ENCODE measurements at regions not wholly inside any gene's neighbourhood (a gene's known extent, or its start where the extent isn't known, plus 50 kb on each side); places are given as distances from the start of the nearest gene placed in this dataset.

DNA sequence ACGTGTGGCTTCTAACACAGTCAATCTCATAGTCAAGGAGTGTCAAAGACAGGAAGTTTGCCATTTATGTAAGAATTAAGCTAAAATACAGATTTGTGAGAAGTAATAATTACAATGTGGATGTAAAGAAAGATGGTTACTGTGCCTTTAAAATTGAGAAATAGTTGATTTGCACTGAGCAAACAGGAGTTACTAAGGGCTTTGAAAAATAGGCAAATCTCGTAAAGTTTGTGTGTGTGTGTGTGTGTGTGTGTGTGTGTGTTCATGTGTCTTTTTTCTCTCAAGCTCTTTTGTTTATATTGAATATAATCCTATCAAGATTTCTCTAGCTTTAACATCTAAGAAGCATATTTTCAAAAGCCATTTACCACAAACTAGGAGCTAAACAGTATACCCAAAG is 2284.5 kb downstream of the LRRC4C start (continued):
- TF ChIP-seq SREBF2 (IDR thresholded peaks at IDR 0.05; ENCODE audit: low read length): no peak
- TF ChIP-seq BACH1 (IDR thresholded peaks at IDR 0.05; ENCODE audit: borderline replicate concordance): no peak

DNA sequence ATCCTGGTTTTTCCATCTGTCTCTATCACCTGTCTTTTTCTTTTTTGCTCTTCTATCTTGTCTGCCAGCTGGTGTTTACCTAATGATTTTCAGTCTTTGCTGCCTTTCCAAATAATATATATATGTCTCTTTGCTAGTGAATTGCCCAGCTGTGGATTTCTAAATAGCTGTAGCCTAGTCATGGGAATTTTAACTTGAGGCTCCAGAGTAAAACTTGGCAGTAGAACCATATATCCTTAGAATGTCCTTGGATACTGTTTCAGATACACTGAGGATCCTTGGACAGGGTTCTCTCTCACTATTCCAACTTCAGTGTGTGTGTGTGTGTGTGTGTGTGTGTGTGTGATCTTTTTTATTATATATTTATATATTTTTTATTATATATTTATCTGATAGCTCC is 2285.3 kb downstream of the LRRC4C start:
- intact Hi-C loops (cut with micrococcal nuclease; ENCODE audit: unreplicated experiment): no loop called here
- Histone ChIP-seq H3K9me3 (replicated peaks; ENCODE audit: control insufficient read depth, insufficient read depth, low read length) (no peaks in the 10 kb centered on the region), H3K36me3 (ENCODE audit: control insufficient read depth in 2 of 2, insufficient read depth in 2 of 2, low read length in 1 of 2) (no peaks in the 10 kb centered on the region), H4K20me1 (ENCODE audit: control insufficient read depth, insufficient read depth) (no peaks in the 10 kb centered on the region), H3K4me1 (ENCODE audit: control insufficient read depth, insufficient read depth, low read length) (no peaks in the 10 kb centered on the region), H3K4me3 (no peak overlapping the region), H3K9ac (ENCODE audit: control insufficient read depth, insufficient read depth, low read length) (no peak overlapping the region), H3K27me3 (replicated peaks in 1 of 2; ENCODE audit: control insufficient read depth in 2 of 2, insufficient read depth in 2 of 2, low read length in 1 of 2) (no peaks in the 10 kb centered on the region), H3K79me2 (ENCODE audit: control insufficient read depth, insufficient read depth, low read length) (no peaks in the 10 kb centered on the region), H2AFZ (ENCODE audit: control insufficient read depth, low read depth, low read length) (no peak overlapping the region), H3K27ac (ENCODE audit: control insufficient read depth, insufficient read depth) (no peak overlapping the region), H3K4me2 (ENCODE audit: control insufficient read depth, insufficient read depth) (no peak overlapping the region)
- no peak for DNase-seq (ENCODE audit: low read depth, low spot score)
- BruUV-seq (replicated peaks): no TSS peak
- ChIA-PET CTCF (no interaction called here), SMC1A (ENCODE audit: uncharacterized antibody, unreplicated experiment) (no interaction called here), POLR2A (no interaction called here), RAD21 (ENCODE audit: unreplicated experiment) (no interaction called here)
- TF ChIP-seq HDAC2 (IDR thresholded peaks at IDR 0.05) (no peak), PML (IDR thresholded peaks at IDR 0.05; ENCODE audit: low read length) (no peak), NR2C2 (IDR thresholded peaks at IDR 0.05; ENCODE audit: borderline replicate concordance, control insufficient read depth, insufficient read length, low read depth) (no peak), ZNF24 (IDR thresholded peaks at IDR 0.05) (no peak), CREM (IDR thresholded peaks at IDR 0.05; ENCODE audit: low read depth) (no peak), NFYA (IDR thresholded peaks at IDR 0.05; ENCODE audit: borderline replicate concordance, low read depth, low read length) (no peak)
- ATAC-seq: no peak
- no peak for FAIRE-seq
- in situ Hi-C loops (cut with MboI): no loop called here

DNA sequence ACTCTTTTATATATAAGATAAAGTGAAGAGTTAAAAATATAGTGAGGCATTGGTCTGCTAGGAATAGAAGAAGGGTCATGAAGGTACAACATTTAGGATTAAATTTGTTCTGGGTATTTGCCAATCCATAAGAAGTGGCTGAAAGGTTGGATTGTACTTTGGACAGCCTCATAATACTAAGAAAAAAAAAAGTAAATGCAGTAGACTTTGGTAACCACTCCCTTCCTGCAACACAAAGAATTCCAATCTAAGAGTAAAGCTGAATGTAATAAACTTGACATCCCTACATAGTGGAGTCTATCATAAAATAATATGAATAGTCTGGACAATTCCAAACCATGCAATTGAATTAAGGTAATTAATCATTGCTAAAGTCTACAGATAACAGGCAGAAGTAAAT is 2294.4 kb downstream of the LRRC4C start:
- no peaks in the 10 kb centered on the region for H3K27me3 ChIP-seq (replicated peaks in 1 of 2; ENCODE audit: control insufficient read depth in 2 of 2, insufficient read depth in 2 of 2, low read length in 1 of 2)
- no peak for FAIRE-seq
- ChIA-PET CTCF (no interaction called here), RAD21 (ENCODE audit: unreplicated experiment) (no interaction called here), POLR2A (no interaction called here), SMC1A (ENCODE audit: uncharacterized antibody, unreplicated experiment) (no interaction called here)
- H4K20me1 ChIP-seq (ENCODE audit: control insufficient read depth, insufficient read depth): no peaks in the 10 kb centered on the region
- no peak overlapping the region for H2AFZ ChIP-seq (ENCODE audit: control insufficient read depth, low read depth, low read length)
- H3K79me2 ChIP-seq (ENCODE audit: control insufficient read depth, insufficient read depth, low read length): no peaks in the 10 kb centered on the region
- ATAC-seq: no peak
- in situ Hi-C loops (cut with MboI) (no loop called here), intact Hi-C loops (cut with micrococcal nuclease; ENCODE audit: unreplicated experiment) (no loop called here)
- no peak overlapping the region for H3K4me2 ChIP-seq (ENCODE audit: control insufficient read depth, insufficient read depth)
- H3K36me3 ChIP-seq (ENCODE audit: control insufficient read depth in 2 of 2, insufficient read depth in 2 of 2, low read length in 1 of 2): no peaks in the 10 kb centered on the region
- no peak overlapping the region for H3K27ac ChIP-seq (ENCODE audit: control insufficient read depth, insufficient read depth)
- H3K4me1 ChIP-seq (ENCODE audit: control insufficient read depth, insufficient read depth, low read length): no peaks in the 10 kb centered on the region
- no peak overlapping the region for H3K4me3 ChIP-seq
- DNase-seq (ENCODE audit: low read depth, low spot score): no peak
- H3K9me3 ChIP-seq (replicated peaks; ENCODE audit: control insufficient read depth, insufficient read depth, low read length): no peaks in the 10 kb centered on the region
- no TSS peak for BruUV-seq (replicated peaks)
- no peak overlapping the region for H3K9ac ChIP-seq (ENCODE audit: control insufficient read depth, insufficient read depth, low read length)
- TF ChIP-seq, protein P1, sequence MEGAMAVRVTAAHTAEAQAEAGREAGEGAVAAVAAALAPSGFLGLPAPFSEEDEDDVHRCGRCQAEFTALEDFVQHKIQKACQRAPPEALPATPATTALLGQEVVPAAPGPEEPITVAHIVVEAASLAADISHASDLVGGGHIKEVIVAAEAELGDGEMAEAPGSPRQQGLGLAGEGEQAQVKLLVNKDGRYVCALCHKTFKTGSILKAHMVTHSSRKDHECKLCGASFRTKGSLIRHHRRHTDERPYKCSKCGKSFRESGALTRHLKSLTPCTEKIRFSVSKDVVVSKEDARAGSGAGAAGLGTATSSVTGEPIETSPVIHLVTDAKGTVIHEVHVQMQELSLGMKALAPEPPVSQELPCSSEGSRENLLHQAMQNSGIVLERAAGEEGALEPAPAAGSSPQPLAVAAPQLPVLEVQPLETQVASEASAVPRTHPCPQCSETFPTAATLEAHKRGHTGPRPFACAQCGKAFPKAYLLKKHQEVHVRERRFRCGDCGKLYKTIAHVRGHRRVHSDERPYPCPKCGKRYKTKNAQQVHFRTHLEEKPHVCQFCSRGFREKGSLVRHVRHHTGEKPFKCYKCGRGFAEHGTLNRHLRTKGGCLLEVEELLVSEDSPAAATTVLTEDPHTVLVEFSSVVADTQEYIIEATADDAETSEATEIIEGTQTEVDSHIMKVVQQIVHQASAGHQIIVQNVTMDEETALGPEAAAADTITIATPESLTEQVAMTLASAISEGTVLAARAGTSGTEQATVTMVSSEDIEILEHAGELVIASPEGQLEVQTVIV (IDR thresholded peaks at IDR 0.05; ENCODE audit: borderline replicate concordance, partially characterized antibody): no peak
- TF ChIP-seq, protein P2, sequence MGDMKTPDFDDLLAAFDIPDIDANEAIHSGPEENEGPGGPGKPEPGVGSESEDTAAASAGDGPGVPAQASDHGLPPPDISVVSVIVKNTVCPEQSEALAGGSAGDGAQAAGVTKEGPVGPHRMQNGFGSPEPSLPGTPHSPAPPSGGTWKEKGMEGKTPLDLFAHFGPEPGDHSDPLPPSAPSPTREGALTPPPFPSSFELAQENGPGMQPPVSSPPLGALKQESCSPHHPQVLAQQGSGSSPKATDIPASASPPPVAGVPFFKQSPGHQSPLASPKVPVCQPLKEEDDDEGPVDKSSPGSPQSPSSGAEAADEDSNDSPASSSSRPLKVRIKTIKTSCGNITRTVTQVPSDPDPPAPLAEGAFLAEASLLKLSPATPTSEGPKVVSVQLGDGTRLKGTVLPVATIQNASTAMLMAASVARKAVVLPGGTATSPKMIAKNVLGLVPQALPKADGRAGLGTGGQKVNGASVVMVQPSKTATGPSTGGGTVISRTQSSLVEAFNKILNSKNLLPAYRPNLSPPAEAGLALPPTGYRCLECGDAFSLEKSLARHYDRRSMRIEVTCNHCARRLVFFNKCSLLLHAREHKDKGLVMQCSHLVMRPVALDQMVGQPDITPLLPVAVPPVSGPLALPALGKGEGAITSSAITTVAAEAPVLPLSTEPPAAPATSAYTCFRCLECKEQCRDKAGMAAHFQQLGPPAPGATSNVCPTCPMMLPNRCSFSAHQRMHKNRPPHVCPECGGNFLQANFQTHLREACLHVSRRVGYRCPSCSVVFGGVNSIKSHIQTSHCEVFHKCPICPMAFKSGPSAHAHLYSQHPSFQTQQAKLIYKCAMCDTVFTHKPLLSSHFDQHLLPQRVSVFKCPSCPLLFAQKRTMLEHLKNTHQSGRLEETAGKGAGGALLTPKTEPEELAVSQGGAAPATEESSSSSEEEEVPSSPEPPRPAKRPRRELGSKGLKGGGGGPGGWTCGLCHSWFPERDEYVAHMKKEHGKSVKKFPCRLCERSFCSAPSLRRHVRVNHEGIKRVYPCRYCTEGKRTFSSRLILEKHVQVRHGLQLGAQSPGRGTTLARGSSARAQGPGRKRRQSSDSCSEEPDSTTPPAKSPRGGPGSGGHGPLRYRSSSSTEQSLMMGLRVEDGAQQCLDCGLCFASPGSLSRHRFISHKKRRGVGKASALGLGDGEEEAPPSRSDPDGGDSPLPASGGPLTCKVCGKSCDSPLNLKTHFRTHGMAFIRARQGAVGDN (IDR thresholded peaks at IDR 0.05): no peak
- TF ChIP-seq, protein P3, sequence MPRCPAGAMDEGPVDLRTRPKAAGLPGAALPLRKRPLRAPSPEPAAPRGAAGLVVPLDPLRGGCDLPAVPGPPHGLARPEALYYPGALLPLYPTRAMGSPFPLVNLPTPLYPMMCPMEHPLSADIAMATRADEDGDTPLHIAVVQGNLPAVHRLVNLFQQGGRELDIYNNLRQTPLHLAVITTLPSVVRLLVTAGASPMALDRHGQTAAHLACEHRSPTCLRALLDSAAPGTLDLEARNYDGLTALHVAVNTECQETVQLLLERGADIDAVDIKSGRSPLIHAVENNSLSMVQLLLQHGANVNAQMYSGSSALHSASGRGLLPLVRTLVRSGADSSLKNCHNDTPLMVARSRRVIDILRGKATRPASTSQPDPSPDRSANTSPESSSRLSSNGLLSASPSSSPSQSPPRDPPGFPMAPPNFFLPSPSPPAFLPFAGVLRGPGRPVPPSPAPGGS (IDR thresholded peaks at IDR 0.05; ENCODE audit: borderline replicate concordance, insufficient read depth, low read depth, low read length, poor library complexity, severe bottlenecking): no peak

Measured in GM12878 (cell line).